ENCODE measurements at regions not wholly inside any gene's neighbourhood (a gene's known extent, or its start where the extent isn't known, plus 50 kb on each side); places are given as distances from the start of the nearest gene placed in this dataset.

- TF ChIP-seq EZH2 (IDR thresholded peaks at IDR 0.05) (no peak), POLR2AphosphoS5 (IDR thresholded peaks at IDR 0.05; ENCODE audit: borderline replicate concordance, low read depth, low read length) (no peak)
These were observed 59.1 kb upstream of the COL1A2 start for GRCh38 chr7:94335586-94335985.

Data from SK-N-MC (cell line).